MCF 10A (cell line): ENCODE measurements at regions not wholly inside any gene's neighbourhood (a gene's known extent, or its start where the extent isn't known, plus 50 kb on each side); places are given as distances from the start of the nearest gene placed in this dataset.
A peak's percentile ranks its signal among the peaks of the same experiment; 100 is the strongest.

Source experiments
- BruUV-seq: library from RNA; stranded (reverse); fragments of 400-500 nt; replicated peaks from 2 replicates; lab custom pipeline; 2021; lab: Mats Ljungman, UMichigan
- CTCF ChIA-PET: fragments of 300-600 bp; sonication (Branson Sonifier 250); formaldehyde crosslinking; extraction: SDS; loops from one replicate; lab custom pipeline; 2021; ENCODE audit warnings: antibody characterized with exemption, inconsistent platforms; lab: Yijun Ruan, JAX
- POLR2A ChIA-PET: fragments of 300-600, 350-650 bp; sonication (Branson Sonifier 250); formaldehyde crosslinking; extraction: SDS; loops from one replicate; lab custom pipeline; 2020; ENCODE audit warnings: antibody characterized with exemption, inconsistent platforms; lab: Yijun Ruan, JAX
- DNase-seq: peaks from one replicate; pipeline ENCODE4 v3.0.0-alpha.2; 2018; ENCODE audit not compliant: unreplicated experiment
- H3K27ac Mint-ChIP-seq: one replicate; pipeline ENCODE4 v1.8.0; 2022; ENCODE audit warnings: mild to moderate bottlenecking, low read depth, mixed read lengths; ENCODE audit not compliant: unreplicated experiment
- H3K27me3 Mint-ChIP-seq: one replicate; pipeline ENCODE4 v1.8.0; 2022; ENCODE audit warnings: mixed read lengths; ENCODE audit not compliant: insufficient read depth, unreplicated experiment
- H3K36me3 Mint-ChIP-seq: one replicate; pipeline ENCODE4 v1.8.0; 2022; ENCODE audit warnings: mild to moderate bottlenecking, moderate library complexity, mixed read lengths; ENCODE audit not compliant: insufficient read depth, unreplicated experiment
- H3K4me1 Mint-ChIP-seq: one replicate; pipeline ENCODE4 v1.8.0; 2022; ENCODE audit warnings: mixed read lengths; ENCODE audit not compliant: insufficient read depth, unreplicated experiment
- H3K4me3 Mint-ChIP-seq: one replicate; pipeline ENCODE4 v1.8.0; 2022; ENCODE audit warnings: mild to moderate bottlenecking, moderate library complexity, mixed read lengths; ENCODE audit not compliant: unreplicated experiment
- H3K9me3 Mint-ChIP-seq: one replicate; pipeline ENCODE4 v1.8.0; 2022; ENCODE audit warnings: mixed read lengths; ENCODE audit not compliant: unreplicated experiment
- CTCF ChIP-seq: fragments of 200-600 bp; IDR thresholded peaks from one replicate; pipeline ENCODE4 v1.8.0; 2022; ENCODE audit warnings: antibody characterized with exemption, mild to moderate bottlenecking; ENCODE audit not compliant: unreplicated experiment
- intact Hi-C: fragments of 100-400 bp; cut with micrococcal nuclease; formaldehyde crosslinking; loops from 2 replicates; pipeline ENCODE4 v1.14.1; 2022

DNA sequence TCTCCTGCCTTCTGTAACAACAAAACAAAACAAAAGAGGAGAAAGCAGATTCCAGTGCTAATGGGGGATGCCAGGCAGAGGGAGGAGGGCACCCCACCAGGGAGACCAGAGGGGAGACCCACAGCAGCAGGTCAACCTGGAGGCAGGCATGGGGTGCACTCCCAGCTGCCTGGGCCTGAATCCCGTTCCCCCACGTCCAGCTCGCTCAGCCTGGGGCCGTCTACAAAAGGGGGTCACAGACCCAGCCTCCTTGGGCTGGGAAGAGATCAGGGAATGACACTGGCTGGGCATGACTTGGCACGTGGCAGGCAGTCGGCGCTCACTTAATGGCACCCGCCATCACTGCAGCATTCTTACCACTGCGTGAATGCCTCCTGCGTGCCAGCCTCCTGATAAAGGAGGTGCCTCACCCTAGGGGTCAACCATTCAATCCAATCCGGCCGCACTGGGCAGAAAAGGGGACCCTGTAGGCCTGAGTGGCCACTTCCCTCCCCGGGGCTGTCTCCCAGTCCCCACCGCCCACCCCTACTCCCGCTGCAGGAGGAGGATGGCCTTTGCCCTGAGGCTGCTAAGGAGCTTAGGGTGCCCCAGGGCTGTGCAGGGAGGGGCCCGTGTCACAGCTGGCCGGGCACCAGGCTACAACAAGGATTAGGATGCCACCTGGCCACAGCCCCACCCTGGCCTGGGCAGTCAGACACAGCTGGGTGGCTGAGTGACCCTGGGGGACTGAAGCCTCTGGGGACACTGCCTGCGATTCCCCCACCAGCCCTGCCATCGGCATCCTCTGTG is 87.5 kb downstream of the NCOR2 start:
- no peak for DNase-seq

GRCh38 chr12:124478985-124479645 is 88.3 kb downstream of the NCOR2 start:
- no peaks in the 10 kb centered on the region for H3K27me3 Mint-ChIP-seq
- ChIA-PET POLR2A (no interaction called here), CTCF (interaction anchor here (0.6 kb wide), 1 partner anchor 141 kb away, joined by 4 read pairs; no protein-coding TSS in a partner anchor)
- intact Hi-C loops: no loop called here
- BruUV-seq: no TSS peak
- H3K9me3 Mint-ChIP-seq: peaks cover 2% of the 10 kb centered on the region
- peaks cover 48% of the 10 kb centered on the region for H3K36me3 Mint-ChIP-seq
- peak overlapping the region; percentile 21 for H3K27ac Mint-ChIP-seq
- no peak for TF ChIP-seq CTCF
- no peak overlapping the region for H3K4me3 Mint-ChIP-seq
- H3K4me1 Mint-ChIP-seq: peaks cover 24% of the 10 kb centered on the region
- DNase-seq: no peak

More for the DNA sequence above, 87.5 kb downstream of the NCOR2 start:
- intact Hi-C loops: no loop called here
- TF ChIP-seq CTCF: no peak
- Mint-ChIP-seq H3K4me3 (no peak overlapping the region), H3K36me3 (peaks cover 48% of the 10 kb centered on the region), H3K4me1 (peaks cover 24% of the 10 kb centered on the region), H3K27ac (no peak overlapping the region), H3K9me3 (no peaks in the 10 kb centered on the region), H3K27me3 (no peaks in the 10 kb centered on the region)
- no TSS peak for BruUV-seq
- CTCF ChIA-PET: interaction anchor here (0.6 to 1.1 kb wide), 3 partner anchors 12 to 141 kb away, joined by 3 to 4 read pairs (median 3); no protein-coding TSS in a partner anchor
- POLR2A ChIA-PET: interaction anchor here (0.6 kb wide), 1 partner anchor 32 kb away, joined by 3 read pairs; no protein-coding TSS in a partner anchor

GRCh38 chr12:124478416-124478815 is 89.0 kb downstream of the NCOR2 start:
- intact Hi-C loops: no loop called here
- Mint-ChIP-seq H3K9me3 (peaks cover 9% of the 10 kb centered on the region), H3K36me3 (peaks cover 55% of the 10 kb centered on the region), H3K27ac (peak overlapping the region; percentile 21), H3K4me1 (peaks cover 24% of the 10 kb centered on the region), H3K27me3 (no peaks in the 10 kb centered on the region), H3K4me3 (no peak overlapping the region)
- TF ChIP-seq CTCF: no peak
- ChIA-PET CTCF (no interaction called here), POLR2A (interaction anchor here (1.4 kb wide), 1 partner anchor 40 kb away, joined by 8 read pairs; no protein-coding TSS in a partner anchor)
- no peak for DNase-seq
- BruUV-seq: no TSS peak
